Suprapubic skin (tissue), 3 donors: ENCODE measurements at regions not wholly inside any gene's neighbourhood (a gene's known extent, or its start where the extent isn't known, plus 50 kb on each side); places are given as distances from the start of the nearest gene placed in this dataset.

Experiments used
- CTCF ChIP-seq, 2 donors: fragments of 200-600 bp in 1 of 2; fragments of 450-650 bp in 1 of 2; sonication (generic) in 1 of 2; IDR thresholded peaks; one replicate each; pipeline ENCODE4 v1.5.1; 2016 to 2019; ENCODE audit warnings: antibody characterized with exemption in 2 of 2, mild to moderate bottlenecking in 1 of 2, moderate library complexity in 1 of 2
- EP300 ChIP-seq: sonication (generic); formaldehyde crosslinking; IDR thresholded peaks from one replicate; pipeline ENCODE4 v1.6.1; 2017; ENCODE audit warnings: antibody characterized with exemption
- POLR2A ChIP-seq, 2 donors: fragments of 450-650 bp; IDR thresholded peaks; one replicate each; pipeline ENCODE4 v1.6.1; 2017; ENCODE audit warnings: antibody characterized with exemption in 2 of 2, mild to moderate bottlenecking in 2 of 2, moderate library complexity in 2 of 2

DNA sequence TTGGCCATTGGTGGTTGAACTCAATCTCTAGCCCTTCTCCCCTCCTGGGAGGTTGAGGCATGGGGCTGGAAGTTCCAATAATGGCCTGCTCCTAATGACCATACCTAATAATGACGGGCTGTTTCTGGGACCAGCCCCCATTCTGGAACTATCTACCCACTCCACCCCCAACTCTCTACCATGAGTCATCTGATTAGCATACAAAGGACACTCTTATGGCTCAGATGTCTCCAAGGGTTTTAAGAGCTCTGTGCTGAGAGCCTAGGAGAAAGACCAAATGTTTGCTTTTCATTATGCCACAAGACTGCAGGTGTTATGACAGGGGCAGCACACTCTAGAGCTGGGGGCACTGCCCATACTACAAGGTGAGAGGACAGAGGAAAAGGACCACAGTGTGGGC, 137.0 kb upstream of the NCKAP5 start:
- TF ChIP-seq POLR2A (IDR thresholded peaks at IDR 0.05), result no peak
- TF ChIP-seq CTCF (IDR thresholded peaks at IDR 0.05), result no peak
- no peak for TF ChIP-seq EP300
